HG03354 (cell line): ENCODE measurements at regions not wholly inside any gene's neighbourhood (a gene's known extent, or its start where the extent isn't known, plus 50 kb on each side); places are given as distances from the start of the nearest gene placed in this dataset.
"Not testable (repeated sequence)": the region's sequence is repeated elsewhere in the genome, so short reads cannot be mapped to it uniquely, and the experiment has no call there.

Source experiments
- ATAC-seq: cut with Tn5 transposase; IDR thresholded peaks from one replicate; pipeline ENCODE4 v1.9.1; 2021; ENCODE audit warnings: mild to moderate bottlenecking; ENCODE audit not compliant: unreplicated experiment, poor library complexity, severe bottlenecking

GRCh38 chr2:139759000-139759505 lies 978.9 kb upstream of the NXPH2 start:
- no peak for ATAC-seq

- no peak for ATAC-seq
Observed at GRCh38 chr2:139746901-139747300, 966.7 kb upstream of the NXPH2 start.

GRCh38 chr2:139744273-139744672 lies 964.1 kb upstream of the NXPH2 start:
- ATAC-seq = no peak

GRCh38 chr2:139742216-139743172 lies 962.3 kb upstream of the NXPH2 start:
- ATAC-seq = no peak

- no peak for ATAC-seq
Observed at GRCh38 chr2:139737659-139738058, 957.5 kb upstream of the NXPH2 start.

- ATAC-seq = no peak
Observed at GRCh38 chr2:139730197-139730596, 950.0 kb upstream of the NXPH2 start.

GRCh38 chr2:139721411-139721995 lies 941.3 kb upstream of the NXPH2 start:
- ATAC-seq = no peak

GRCh38 chr2:139720056-139720455 lies 939.9 kb upstream of the NXPH2 start:
- no peak for ATAC-seq

GRCh38 chr2:139704606-139705005 lies 924.4 kb upstream of the NXPH2 start:
- ATAC-seq = no peak

GRCh38 chr2:139694327-139694726 lies 914.1 kb upstream of the NXPH2 start:
- ATAC-seq = no peak

- no peak for ATAC-seq
Observed at GRCh38 chr2:139686205-139686604, 906.0 kb upstream of the NXPH2 start.

GRCh38 chr2:139685090-139685983 lies 905.1 kb upstream of the NXPH2 start:
- no peak for ATAC-seq

- ATAC-seq = no peak
Observed at GRCh38 chr2:139684286-139684860, 904.2 kb upstream of the NXPH2 start.

GRCh38 chr2:139674577-139674976 lies 894.4 kb upstream of the NXPH2 start:
- no peak for ATAC-seq

GRCh38 chr2:139673447-139673846 lies 893.3 kb upstream of the NXPH2 start:
- not testable (repeated sequence) for ATAC-seq

- no peak for ATAC-seq
Observed at GRCh38 chr2:139669675-139670074, 889.5 kb upstream of the NXPH2 start.

- no peak for ATAC-seq
Observed at GRCh38 chr2:139652385-139652784, 872.2 kb upstream of the NXPH2 start.

- no peak for ATAC-seq
Observed at GRCh38 chr2:139645617-139646016, 865.4 kb upstream of the NXPH2 start.

GRCh38 chr2:139643139-139643538 lies 862.9 kb upstream of the NXPH2 start:
- no peak for ATAC-seq

- ATAC-seq = no peak
Observed at GRCh38 chr2:139631966-139632365, 851.8 kb upstream of the NXPH2 start.
